ENCODE measurements at regions not wholly inside any gene's neighbourhood (a gene's known extent, or its start where the extent isn't known, plus 50 kb on each side); places are given as distances from the start of the nearest gene placed in this dataset.
"Not testable (repeated sequence)": the region's sequence is repeated elsewhere in the genome, so short reads cannot be mapped to it uniquely, and the experiment has no call there.

- TF ChIP-seq CTCF (conservative IDR thresholded peaks at IDR 0.05) = no peak
- TF ChIP-seq ZFX (IDR thresholded peaks at IDR 0.05) = no peak
- H3K27ac ChIP-seq = no peak overlapping the region
Observed at GRCh38 chr12:92062539-92063493, 82.8 kb downstream of the BTG1 start.

- no peak for TF ChIP-seq CTCF (conservative IDR thresholded peaks at IDR 0.05)
- TF ChIP-seq ZFX (IDR thresholded peaks at IDR 0.05) = no peak
- H3K27ac ChIP-seq = no peak overlapping the region
Observed at GRCh38 chr12:92061061-92061460, 84.6 kb downstream of the BTG1 start.

DNA sequence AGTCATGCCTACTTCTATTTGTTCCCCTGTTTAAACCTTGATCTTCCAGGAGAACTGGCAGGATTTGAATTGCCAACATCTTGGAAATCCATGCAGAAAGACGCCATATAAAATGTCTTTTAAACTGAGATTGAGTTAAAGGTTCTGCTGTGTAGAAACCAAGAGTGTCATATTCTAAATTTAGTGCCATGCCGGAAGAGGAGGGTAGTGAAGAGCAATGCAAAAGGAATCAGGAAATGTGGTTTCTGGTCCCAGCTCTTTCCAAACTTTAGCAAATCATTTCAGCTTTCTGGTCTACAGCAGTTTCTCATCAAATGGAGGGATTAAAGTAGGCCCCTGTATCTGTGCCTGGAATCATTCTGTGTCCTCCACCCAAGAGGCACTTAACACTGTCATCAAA is 85.7 kb downstream of the BTG1 start:
- no peak for TF ChIP-seq CTCF (conservative IDR thresholded peaks at IDR 0.05)
- TF ChIP-seq ZFX (IDR thresholded peaks at IDR 0.05) = no peak
- no peak overlapping the region for H3K27ac ChIP-seq

DNA sequence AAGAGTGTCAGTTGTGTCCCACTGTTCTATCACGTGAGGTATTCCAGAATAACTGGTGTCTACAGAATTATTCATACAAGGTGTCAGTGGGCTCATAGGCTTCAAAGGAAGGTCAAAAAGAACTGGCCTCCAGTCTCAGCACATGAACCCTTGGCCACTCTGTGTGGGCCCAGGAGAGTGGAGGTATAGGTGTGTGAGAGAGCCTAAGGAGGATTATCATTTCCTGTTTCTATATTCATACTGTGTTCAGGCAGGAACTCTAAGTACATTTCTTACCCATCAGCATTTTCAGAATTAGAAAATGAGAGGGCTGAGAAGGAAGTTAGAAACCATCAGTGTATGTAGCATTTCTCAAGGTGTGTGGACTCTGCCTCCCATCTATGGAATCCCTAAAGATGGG is 87.0 kb downstream of the BTG1 start:
- TF ChIP-seq ZFX (IDR thresholded peaks at IDR 0.05) = no peak
- TF ChIP-seq CTCF (conservative IDR thresholded peaks at IDR 0.05) = no peak
- no peak overlapping the region for H3K27ac ChIP-seq

DNA sequence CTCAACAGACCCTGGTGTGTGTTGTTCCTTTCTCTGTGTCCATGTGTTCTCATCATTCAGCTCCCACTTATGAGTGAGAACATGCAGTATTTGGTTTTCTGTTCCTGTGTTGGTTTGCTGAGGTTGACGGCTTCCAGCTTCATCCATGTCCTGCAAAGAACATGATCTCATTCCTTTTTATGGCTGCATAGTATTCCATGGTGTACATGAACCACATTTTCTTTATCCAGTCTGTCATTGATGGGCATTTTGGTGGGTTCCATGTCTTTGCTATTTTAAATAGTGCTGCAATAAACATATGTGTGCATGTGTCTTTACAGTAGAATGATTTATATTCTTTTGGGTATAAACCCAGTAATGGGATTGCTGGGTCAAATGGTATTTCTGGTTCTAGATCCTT is 88.9 kb downstream of the BTG1 start:
- H3K27ac ChIP-seq = not testable (repeated sequence)

DNA sequence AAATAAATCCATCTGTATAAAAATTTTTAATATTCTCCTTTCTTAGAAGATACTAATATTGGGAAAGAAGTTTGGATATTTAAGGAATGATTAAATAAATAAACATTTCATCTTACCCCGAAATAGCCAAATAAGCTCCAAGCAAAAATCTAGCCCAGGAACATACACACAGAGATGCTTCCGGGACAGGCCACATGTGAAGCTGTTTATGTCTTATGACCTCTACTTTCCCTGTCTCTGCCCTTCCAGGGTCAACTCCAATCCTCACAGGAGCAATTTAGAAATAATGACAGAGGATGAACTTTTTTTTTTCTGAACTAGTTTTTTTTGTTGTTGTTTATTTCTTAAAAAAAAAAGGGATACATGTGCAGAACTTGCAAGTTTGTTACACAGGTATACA is 89.4 kb downstream of the BTG1 start:
- H3K27ac ChIP-seq = no peak overlapping the region
- no peak for TF ChIP-seq ZFX (IDR thresholded peaks at IDR 0.05)
- no peak for TF ChIP-seq CTCF (conservative IDR thresholded peaks at IDR 0.05)

- no peak overlapping the region for H3K27ac ChIP-seq
- no peak for TF ChIP-seq CTCF (conservative IDR thresholded peaks at IDR 0.05)
Observed at GRCh38 chr12:92055877-92056276, 89.8 kb downstream of the BTG1 start.

DNA sequence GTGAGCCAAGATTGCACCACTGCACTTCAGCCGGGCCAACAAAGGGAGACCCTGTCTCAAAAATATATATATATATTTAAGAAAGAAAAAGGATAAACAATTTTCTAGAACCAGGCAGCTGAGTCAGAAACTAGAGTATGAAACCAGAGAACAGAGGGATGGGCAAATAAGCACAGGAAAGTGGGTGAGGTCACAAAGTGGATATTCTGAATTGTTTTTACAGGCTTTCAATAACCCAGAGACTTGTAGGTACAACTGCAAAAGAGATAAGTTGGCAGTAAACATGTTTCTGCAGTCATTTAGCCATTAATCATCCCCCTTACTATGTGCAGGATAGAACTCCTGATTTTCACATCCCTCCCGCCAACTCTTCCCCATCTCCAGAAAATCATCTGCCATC is 94.2 kb downstream of the BTG1 start:
- no peak overlapping the region for H3K27ac ChIP-seq
- TF ChIP-seq CTCF (conservative IDR thresholded peaks at IDR 0.05) = no peak
- TF ChIP-seq ZFX (IDR thresholded peaks at IDR 0.05) = no peak
